HL-60 (cell line): ENCODE measurements at regions not wholly inside any gene's neighbourhood (a gene's known extent, or its start where the extent isn't known, plus 50 kb on each side); places are given as distances from the start of the nearest gene placed in this dataset.

ENCODE experiments used
- DNase-seq, 2 experiments: peaks; one replicate each; pipeline ENCODE4 v3.0.0-alpha.2; 2010 to 2020; ENCODE audit warnings: low read depth in 1 of 2, low spot score in 1 of 2
- H3K27ac ChIP-seq: fragments of 250-450 bp; sonication (Bioruptor Pico); replicated peaks from 2 replicates; pipeline ENCODE4 v1.5.1; 2020; ENCODE audit warnings: mild to moderate bottlenecking, moderate library complexity
- H3K27me3 ChIP-seq: fragments of 250-450 bp; sonication (Bioruptor Pico); 2 replicates; pipeline ENCODE4 v1.5.1; 2021; ENCODE audit warnings: mild to moderate bottlenecking, moderate library complexity; ENCODE audit not compliant: insufficient read depth, poor library complexity, severe bottlenecking
- H3K4me3 ChIP-seq: replicated peaks from 2 replicates; pipeline ENCODE4 v1.5.1; 2011; ENCODE audit warnings: mild to moderate bottlenecking, control low read depth, low read length; ENCODE audit not compliant: insufficient read depth
- CTCF ChIP-seq: IDR thresholded peaks from one replicate; pipeline ENCODE4 v1.5.1; 2011; ENCODE audit warnings: low read length, control low read depth, inconsistent platforms; ENCODE audit not compliant: insufficient read depth
- GABPA ChIP-seq: IDR thresholded peaks from 2 replicates; pipeline ENCODE4 v1.6.1; 2012; ENCODE audit warnings: low read depth
- POLR2AphosphoS5 ChIP-seq: IDR thresholded peaks from 2 replicates; pipeline ENCODE4 v1.6.1; 2012; ENCODE audit warnings: low read depth
- REST ChIP-seq: IDR thresholded peaks from 2 replicates; pipeline ENCODE4 v1.6.1; 2012; ENCODE audit warnings: low read depth; ENCODE audit not compliant: insufficient replicate concordance
- SPI1 ChIP-seq: IDR thresholded peaks from 2 replicates; pipeline ENCODE4 v1.6.1; 2012; ENCODE audit warnings: low read depth, mild to moderate bottlenecking, borderline replicate concordance

- peak overlapping the region; percentile 42 for H3K4me3 ChIP-seq
- no peak for TF ChIP-seq REST
- peak; percentile 48 for TF ChIP-seq CTCF
- TF ChIP-seq SPI1 = peak; percentile 80; the same call in 1 of the 2 replicates
- DNase-seq = peak; percentile 78 to 87
- H3K27ac ChIP-seq = peak overlapping the region; percentile 96
- no peaks in the 10 kb centered on the region for H3K27me3 ChIP-seq
These were observed 92.7 kb upstream of the SIRPA start for GRCh38 chr20:1802385-1803060.

GRCh38 chr20:1801929-1802306 is 93.3 kb upstream of the SIRPA start:
- TF ChIP-seq REST (no peak), GABPA (no peak), SPI1 (peak; percentile 34; the same call in 1 of the 2 replicates), POLR2AphosphoS5 (no peak), CTCF (no peak)
- no peaks in the 10 kb centered on the region for H3K27me3 ChIP-seq
- no peak for DNase-seq
- H3K27ac ChIP-seq = peak overlapping the region; percentile 96
- H3K4me3 ChIP-seq = no peak overlapping the region

- no peak overlapping the region for H3K4me3 ChIP-seq
- H3K27ac ChIP-seq = peak overlapping the region; percentile 96
- H3K27me3 ChIP-seq = no peaks in the 10 kb centered on the region
- DNase-seq = peak in 1 of 2 experiments; percentile 62
- TF ChIP-seq SPI1 (no peak), REST (no peak), POLR2AphosphoS5 (no peak), GABPA (no peak)
These were observed 93.8 kb upstream of the SIRPA start for GRCh38 chr20:1801225-1801928.
